GM23248 (cell line): ENCODE measurements at regions not wholly inside any gene's neighbourhood (a gene's known extent, or its start where the extent isn't known, plus 50 kb on each side); places are given as distances from the start of the nearest gene placed in this dataset.

ENCODE experiments used
- EZH2 ChIP-seq: fragments of 200-600 bp; sonication (generic); IDR thresholded peaks from 2 replicates; pipeline ENCODE4 v1.6.1; 2018; ENCODE audit warnings: antibody characterized with exemption, mild to moderate bottlenecking; ENCODE audit not compliant: insufficient read depth, poor library complexity, severe bottlenecking
- EZH2phosphoT487 ChIP-seq: fragments of 200-600 bp; sonication (generic); IDR thresholded peaks from 2 replicates; pipeline ENCODE4 v1.6.1; 2018; ENCODE audit warnings: antibody characterized with exemption, moderate library complexity, mild to moderate bottlenecking, low read depth; ENCODE audit not compliant: insufficient read depth

GRCh38 chr12:41892302-41892701, 252.4 kb downstream of the GXYLT1 start:
- TF ChIP-seq EZH2, result no peak
- TF ChIP-seq EZH2phosphoT487, result no peak
